NB4 (cell line): ENCODE measurements at regions not wholly inside any gene's neighbourhood (a gene's known extent, or its start where the extent isn't known, plus 50 kb on each side); places are given as distances from the start of the nearest gene placed in this dataset.

Source experiments
- DNase-seq: peaks from one replicate; pipeline ENCODE4 v3.0.0; 2010; ENCODE audit warnings: low read depth
- H3K4me3 ChIP-seq: one replicate; pipeline ENCODE4 v1.5.1; 2011; ENCODE audit warnings: mild to moderate bottlenecking, low read depth, low read length, moderate library complexity
- MYC ChIP-seq: IDR thresholded peaks from 2 replicates; pipeline ENCODE4 v1.6.1; 2011; ENCODE audit warnings: low read depth, low read length
- POLR2A ChIP-seq: IDR thresholded peaks from 2 replicates; pipeline ENCODE4 v1.6.1; 2011; ENCODE audit warnings: mild to moderate bottlenecking; ENCODE audit not compliant: insufficient read length; ENCODE audit errors: extremely low read depth
- TF ChIP-seq, protein P1 (sequence below): IDR thresholded peaks from 2 replicates; pipeline ENCODE4 v1.6.1; 2011; ENCODE audit warnings: low read depth, low read length
- TF ChIP-seq, protein P2 (sequence below): IDR thresholded peaks from one replicate; pipeline ENCODE4 v1.5.1; 2012; ENCODE audit warnings: low read depth, low read length

DNA sequence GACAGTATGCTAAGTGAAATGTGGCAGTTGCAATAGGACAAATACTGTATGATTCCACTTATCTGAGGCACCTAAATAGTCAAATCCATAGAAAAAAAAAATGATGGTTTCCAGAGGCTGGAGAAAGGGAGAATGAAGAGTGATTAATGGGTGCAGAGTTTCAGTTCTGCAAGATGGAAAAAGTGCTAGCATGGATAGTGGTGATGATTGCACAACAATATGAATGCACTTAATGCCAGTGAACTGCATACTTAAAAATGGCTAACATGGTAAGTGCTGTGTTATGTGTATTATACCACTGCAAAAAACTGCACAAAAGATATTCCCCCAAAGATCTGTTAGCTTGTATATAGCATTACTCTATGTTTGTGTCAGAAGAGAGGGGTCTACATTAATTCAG is 185.4 kb downstream of the INHBB start:
- no peak overlapping the region for H3K4me3 ChIP-seq
- no peak for TF ChIP-seq POLR2A
- TF ChIP-seq, protein P1, sequence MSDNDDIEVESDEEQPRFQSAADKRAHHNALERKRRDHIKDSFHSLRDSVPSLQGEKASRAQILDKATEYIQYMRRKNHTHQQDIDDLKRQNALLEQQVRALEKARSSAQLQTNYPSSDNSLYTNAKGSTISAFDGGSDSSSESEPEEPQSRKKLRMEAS, result no peak
- no peak for TF ChIP-seq MYC
- TF ChIP-seq, protein P2, sequence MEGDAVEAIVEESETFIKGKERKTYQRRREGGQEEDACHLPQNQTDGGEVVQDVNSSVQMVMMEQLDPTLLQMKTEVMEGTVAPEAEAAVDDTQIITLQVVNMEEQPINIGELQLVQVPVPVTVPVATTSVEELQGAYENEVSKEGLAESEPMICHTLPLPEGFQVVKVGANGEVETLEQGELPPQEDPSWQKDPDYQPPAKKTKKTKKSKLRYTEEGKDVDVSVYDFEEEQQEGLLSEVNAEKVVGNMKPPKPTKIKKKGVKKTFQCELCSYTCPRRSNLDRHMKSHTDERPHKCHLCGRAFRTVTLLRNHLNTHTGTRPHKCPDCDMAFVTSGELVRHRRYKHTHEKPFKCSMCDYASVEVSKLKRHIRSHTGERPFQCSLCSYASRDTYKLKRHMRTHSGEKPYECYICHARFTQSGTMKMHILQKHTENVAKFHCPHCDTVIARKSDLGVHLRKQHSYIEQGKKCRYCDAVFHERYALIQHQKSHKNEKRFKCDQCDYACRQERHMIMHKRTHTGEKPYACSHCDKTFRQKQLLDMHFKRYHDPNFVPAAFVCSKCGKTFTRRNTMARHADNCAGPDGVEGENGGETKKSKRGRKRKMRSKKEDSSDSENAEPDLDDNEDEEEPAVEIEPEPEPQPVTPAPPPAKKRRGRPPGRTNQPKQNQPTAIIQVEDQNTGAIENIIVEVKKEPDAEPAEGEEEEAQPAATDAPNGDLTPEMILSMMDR, result no peak
- no peak for DNase-seq

DNA sequence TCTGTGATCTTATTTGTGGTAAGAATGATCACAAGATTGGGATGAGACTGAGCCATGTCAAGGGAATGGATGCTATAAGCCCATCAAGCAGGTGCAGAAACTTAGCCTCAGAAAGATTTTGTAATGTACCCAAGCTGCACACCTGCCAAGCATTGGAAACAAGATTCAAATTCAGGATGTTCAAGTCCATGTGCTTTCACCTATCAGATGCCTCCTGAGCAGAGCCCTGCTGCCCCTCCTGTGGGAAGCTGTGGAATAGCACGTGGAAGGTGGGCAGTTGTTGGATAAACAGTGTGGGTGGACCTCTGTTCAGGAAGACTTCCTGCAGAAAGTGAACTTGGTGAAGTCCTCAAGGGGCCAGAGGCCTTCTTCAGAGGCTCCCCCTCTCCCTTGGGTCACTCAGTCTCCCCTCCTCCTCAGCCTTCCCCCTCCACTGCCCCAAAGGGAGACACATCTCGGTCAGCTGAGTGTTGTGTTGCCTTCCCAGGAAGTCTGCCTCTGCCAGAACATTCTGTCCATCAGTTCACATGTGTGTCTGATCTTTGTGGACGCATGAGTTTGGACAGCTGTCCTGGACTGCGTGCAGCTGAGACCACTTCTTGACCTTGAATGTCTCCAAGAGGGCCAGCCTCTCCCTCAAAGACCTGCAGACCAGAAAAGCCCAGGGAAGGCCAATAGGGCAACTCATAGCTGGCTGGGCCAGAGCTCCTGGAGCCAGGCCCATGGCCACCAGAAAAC is 186.1 kb downstream of the INHBB start:
- no peak for DNase-seq
- TF ChIP-seq MYC, result no peak
- no peak for TF ChIP-seq POLR2A
- TF ChIP-seq, protein P2, result no peak
- TF ChIP-seq, protein P1, result no peak
- H3K4me3 ChIP-seq, result no peak overlapping the region

DNA sequence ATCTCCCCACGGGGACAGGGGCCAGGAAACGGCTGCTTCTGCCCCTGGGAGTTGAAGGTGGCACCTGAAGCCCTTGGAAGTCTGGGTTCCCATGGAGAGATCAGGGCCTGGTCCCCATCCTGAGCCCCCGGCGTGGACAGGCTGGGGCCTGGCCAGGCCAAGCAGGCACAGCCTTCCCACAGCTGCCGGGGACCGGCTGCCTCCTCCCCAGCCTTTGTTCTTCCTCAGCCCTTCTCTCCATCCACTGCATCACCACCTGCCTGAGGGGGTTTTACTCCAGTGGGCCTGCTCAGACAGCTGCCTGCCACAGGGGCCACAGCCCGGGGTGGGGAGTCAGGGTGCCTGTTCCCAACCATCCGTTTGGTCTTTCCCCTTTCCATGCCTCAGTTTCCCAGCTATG is 187.7 kb downstream of the INHBB start:
- no peak for DNase-seq
- H3K4me3 ChIP-seq, result no peak overlapping the region
- no peak for TF ChIP-seq POLR2A
- TF ChIP-seq MYC, result no peak
- TF ChIP-seq, protein P1, result no peak
- TF ChIP-seq, protein P2, result no peak

DNA sequence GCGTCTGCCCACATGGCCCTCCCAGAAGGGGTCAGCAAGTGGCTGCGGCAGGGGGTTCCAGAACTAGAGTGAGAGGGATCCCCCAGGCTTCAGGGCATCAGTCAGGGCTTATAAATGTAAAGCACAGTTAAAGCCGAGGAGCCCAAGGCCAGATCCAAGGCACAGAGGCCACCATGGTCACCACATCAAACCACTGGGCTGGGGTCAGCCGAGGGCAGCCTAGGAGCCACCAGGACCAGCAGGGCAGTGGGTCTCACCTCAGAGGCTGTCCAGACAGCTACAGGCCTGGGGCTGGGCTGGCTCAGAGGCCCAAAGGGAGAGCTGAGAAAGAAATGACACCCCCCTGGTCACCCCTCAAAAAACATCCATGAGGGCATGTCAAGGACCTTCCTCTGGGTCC is 188.5 kb downstream of the INHBB start:
- DNase-seq, result no peak
- H3K4me3 ChIP-seq, result no peak overlapping the region

DNA sequence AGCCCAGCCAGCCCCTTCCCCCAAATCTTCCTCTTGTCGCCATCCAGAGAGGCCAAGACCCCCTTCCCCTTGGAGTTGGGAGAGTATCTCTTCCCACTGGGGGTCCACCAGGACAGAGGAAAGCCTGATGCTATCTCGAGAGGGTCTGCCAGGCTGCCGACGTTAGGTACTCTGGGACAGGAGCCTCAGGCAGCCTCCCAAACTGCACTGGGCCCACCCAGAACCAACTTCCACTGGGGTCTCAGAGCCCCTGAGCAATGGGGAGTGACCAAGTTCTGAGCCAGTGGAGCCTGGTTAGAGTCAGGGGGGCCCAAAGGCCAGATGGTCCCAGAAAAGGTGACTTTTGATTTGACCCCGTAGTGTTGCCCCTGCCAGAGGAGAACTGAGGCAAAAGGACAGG is 189.1 kb downstream of the INHBB start:
- TF ChIP-seq, protein P2, result no peak
- no peak for TF ChIP-seq MYC
- TF ChIP-seq, protein P1, result no peak
- no peak for TF ChIP-seq POLR2A
- no peak for DNase-seq
- H3K4me3 ChIP-seq, result no peak overlapping the region

More for the DNA sequence above, 188.5 kb downstream of the INHBB start:
- TF ChIP-seq POLR2A (no peak), MYC (no peak)
- TF ChIP-seq, protein P1, result no peak
- TF ChIP-seq, protein P2, result no peak
